ENCODE measurements at regions not wholly inside any gene's neighbourhood (a gene's known extent, or its start where the extent isn't known, plus 50 kb on each side); places are given as distances from the start of the nearest gene placed in this dataset.

DNA sequence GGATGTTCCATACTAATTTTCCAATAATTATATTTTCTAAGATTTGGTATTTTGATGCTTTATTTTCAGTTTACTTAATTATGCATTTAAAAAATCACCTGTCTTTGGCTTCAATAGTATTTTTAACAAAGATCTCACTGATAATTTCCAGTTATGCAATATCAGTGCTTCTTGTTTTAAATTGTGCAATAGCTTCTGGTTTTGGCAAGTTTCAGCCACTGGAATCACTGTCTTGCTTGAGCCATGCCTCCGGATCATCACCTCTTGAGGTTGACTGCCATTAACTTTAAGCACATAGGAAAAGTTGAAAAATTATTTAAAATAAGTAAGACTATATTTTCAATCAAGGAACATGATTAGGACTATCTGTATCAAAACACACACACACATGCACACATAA lies 1242.1 kb downstream of the HACE1 start:
- H3K4me1 Mint-ChIP-seq, result no peaks in the 10 kb centered on the region
- H3K27ac Mint-ChIP-seq, result no peak overlapping the region
- H3K9me3 Mint-ChIP-seq, result peaks cover 21% of the 10 kb centered on the region
- H3K4me3 Mint-ChIP-seq, result no peak overlapping the region
- no peaks in the 10 kb centered on the region for H3K27me3 Mint-ChIP-seq (ENCODE audit: low read depth)
- no peak for DNase-seq (ENCODE audit: low spot score in 2 of 2, unreplicated experiment in 2 of 2)
- TF ChIP-seq, protein P1, sequence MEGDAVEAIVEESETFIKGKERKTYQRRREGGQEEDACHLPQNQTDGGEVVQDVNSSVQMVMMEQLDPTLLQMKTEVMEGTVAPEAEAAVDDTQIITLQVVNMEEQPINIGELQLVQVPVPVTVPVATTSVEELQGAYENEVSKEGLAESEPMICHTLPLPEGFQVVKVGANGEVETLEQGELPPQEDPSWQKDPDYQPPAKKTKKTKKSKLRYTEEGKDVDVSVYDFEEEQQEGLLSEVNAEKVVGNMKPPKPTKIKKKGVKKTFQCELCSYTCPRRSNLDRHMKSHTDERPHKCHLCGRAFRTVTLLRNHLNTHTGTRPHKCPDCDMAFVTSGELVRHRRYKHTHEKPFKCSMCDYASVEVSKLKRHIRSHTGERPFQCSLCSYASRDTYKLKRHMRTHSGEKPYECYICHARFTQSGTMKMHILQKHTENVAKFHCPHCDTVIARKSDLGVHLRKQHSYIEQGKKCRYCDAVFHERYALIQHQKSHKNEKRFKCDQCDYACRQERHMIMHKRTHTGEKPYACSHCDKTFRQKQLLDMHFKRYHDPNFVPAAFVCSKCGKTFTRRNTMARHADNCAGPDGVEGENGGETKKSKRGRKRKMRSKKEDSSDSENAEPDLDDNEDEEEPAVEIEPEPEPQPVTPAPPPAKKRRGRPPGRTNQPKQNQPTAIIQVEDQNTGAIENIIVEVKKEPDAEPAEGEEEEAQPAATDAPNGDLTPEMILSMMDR (IDR thresholded peaks at IDR 0.05; ENCODE audit: unreplicated experiment), result no peak
- H3K36me3 Mint-ChIP-seq, result no peaks in the 10 kb centered on the region

DNA sequence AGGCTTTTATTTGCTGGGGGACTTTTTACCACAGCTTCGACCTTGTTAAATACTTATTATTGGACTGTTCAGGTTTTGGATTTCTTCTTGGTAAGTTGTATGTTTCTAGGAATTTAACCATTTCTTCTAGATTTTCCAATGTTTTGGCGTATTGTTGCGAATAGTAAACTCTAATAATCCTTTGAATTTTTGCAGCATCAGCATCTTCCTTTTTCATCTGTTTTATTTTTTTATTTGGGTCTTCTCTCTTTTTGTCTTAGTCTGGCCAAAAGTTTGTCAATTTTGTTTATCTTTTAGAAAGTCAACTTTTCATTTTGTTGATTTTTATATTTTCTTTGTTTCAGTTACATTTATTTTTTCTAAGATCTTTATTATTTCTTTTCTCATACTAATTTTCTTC lies 1272.0 kb downstream of the HACE1 start:
- DNase-seq (ENCODE audit: low spot score in 2 of 2, unreplicated experiment in 2 of 2), result no peak
- no peaks in the 10 kb centered on the region for H3K36me3 Mint-ChIP-seq
- no peak overlapping the region for H3K27ac Mint-ChIP-seq
- H3K9me3 Mint-ChIP-seq, result no peaks in the 10 kb centered on the region
- H3K4me3 Mint-ChIP-seq, result no peak overlapping the region
- H3K27me3 Mint-ChIP-seq (ENCODE audit: low read depth), result no peaks in the 10 kb centered on the region
- TF ChIP-seq, protein P1 (IDR thresholded peaks at IDR 0.05; ENCODE audit: unreplicated experiment), result no peak
- H3K4me1 Mint-ChIP-seq, result no peaks in the 10 kb centered on the region

DNA sequence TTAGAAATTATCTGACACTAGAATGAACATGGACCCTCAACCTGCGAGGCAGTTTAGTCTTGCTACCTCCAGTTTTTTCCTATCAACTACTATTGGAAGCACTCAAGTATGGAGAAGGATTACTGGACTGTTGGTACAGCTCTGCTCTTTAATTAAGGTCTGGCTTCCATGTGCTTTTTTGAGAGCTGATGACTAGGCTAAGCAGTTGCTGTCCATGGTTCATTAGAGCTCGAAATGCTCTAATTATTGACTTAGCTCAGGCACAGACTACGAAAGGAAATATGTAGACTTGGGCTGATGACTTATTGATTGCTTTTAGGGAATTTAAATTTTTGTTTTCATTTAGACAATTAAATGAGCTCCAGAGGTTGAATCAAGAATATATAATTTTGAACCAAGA lies 1281.6 kb downstream of the HACE1 start:
- no peak overlapping the region for H3K27ac Mint-ChIP-seq
- no peaks in the 10 kb centered on the region for H3K27me3 Mint-ChIP-seq (ENCODE audit: low read depth)
- TF ChIP-seq, protein P1 (IDR thresholded peaks at IDR 0.05; ENCODE audit: unreplicated experiment), result no peak
- H3K9me3 Mint-ChIP-seq, result peaks cover 6% of the 10 kb centered on the region
- no peak for DNase-seq (ENCODE audit: low spot score in 2 of 2, unreplicated experiment in 2 of 2)
- no peaks in the 10 kb centered on the region for H3K36me3 Mint-ChIP-seq
- H3K4me3 Mint-ChIP-seq, result no peak overlapping the region
- no peaks in the 10 kb centered on the region for H3K4me1 Mint-ChIP-seq

DNA sequence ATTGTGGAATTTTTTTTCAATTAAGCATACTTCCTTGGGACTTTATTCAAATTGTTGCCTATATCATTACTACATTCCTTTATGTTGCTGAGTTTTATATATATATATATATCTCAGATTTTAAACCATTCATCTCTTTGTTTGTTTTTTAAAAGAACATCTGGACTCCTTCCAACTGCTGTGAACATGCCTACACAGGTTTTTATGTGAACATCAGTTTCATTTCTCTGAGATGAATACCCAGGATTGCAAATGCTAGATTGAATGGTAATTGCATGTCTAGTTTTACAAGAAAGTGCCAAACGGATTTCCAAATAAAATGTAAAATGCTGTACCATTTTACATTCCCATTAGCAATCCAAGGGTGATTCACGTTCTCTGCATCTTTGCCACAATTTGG lies 1289.3 kb downstream of the HACE1 start:
- no peak for DNase-seq (ENCODE audit: low spot score in 2 of 2, unreplicated experiment in 2 of 2)
- TF ChIP-seq, protein P1 (IDR thresholded peaks at IDR 0.05; ENCODE audit: unreplicated experiment), result no peak
- Mint-ChIP-seq H3K27ac (no peak overlapping the region), H3K36me3 (no peaks in the 10 kb centered on the region), H3K27me3 (ENCODE audit: low read depth) (no peaks in the 10 kb centered on the region), H3K9me3 (no peaks in the 10 kb centered on the region), H3K4me3 (no peak overlapping the region), H3K4me1 (no peaks in the 10 kb centered on the region)

DNA sequence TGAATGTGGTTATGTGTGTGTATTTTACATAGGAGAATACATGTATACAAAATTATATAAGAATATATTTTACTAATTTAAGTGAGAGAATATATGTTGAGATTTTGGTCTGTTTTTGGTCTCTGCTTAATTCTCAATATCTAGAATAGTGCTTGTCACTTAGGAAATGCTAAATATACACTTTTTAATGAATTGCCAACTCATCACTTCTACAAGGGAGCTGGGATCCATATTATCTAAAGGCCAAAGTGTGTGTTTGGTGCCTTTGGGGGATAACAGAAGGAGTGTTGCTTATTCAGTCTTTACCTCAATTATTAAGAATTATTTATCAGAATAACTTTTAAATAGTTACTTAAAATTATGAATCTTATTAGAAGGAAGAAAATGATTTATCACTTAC lies 1304.8 kb downstream of the HACE1 start:
- peaks cover 4% of the 10 kb centered on the region for H3K9me3 Mint-ChIP-seq

More for the DNA sequence above, 1304.8 kb downstream of the HACE1 start:
- H3K4me3 Mint-ChIP-seq, result no peak overlapping the region
- DNase-seq (ENCODE audit: low spot score in 2 of 2, unreplicated experiment in 2 of 2), result no peak
- no peaks in the 10 kb centered on the region for H3K27me3 Mint-ChIP-seq (ENCODE audit: low read depth)
- H3K4me1 Mint-ChIP-seq, result no peaks in the 10 kb centered on the region
- peaks cover 3% of the 10 kb centered on the region for H3K36me3 Mint-ChIP-seq
- TF ChIP-seq, protein P1 (IDR thresholded peaks at IDR 0.05; ENCODE audit: unreplicated experiment), result no peak
- no peak overlapping the region for H3K27ac Mint-ChIP-seq
